ENCODE measurements at regions not wholly inside any gene's neighbourhood (a gene's known extent, or its start where the extent isn't known, plus 50 kb on each side); places are given as distances from the start of the nearest gene placed in this dataset.
A peak's percentile ranks its signal among the peaks of the same experiment; 100 is the strongest.

GRCh38 chr12:58540480-58541299 lies 379.6 kb downstream of the LRIG3 start:
- peak; percentile 29 for DNase-seq

DNA sequence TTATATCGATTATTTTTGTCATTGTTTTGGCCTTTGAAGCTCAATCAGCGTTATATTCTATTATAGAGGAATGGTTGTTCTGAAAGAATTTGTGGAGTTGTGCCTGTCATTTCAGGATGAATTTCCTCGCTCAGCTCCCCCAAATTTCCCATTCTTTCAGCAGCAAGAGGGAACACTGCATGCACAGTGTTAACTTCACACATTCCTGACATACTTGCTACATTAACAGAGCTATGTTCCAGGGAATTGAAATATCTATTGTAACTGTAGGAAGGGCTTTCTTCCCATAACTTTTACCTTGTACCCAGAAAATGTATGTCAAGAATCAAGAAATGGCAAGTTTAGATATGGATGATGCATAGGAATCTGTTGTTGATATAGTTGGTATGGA lies 379.0 kb downstream of the LRIG3 start:
- DNase-seq = no peak

- DNase-seq = no peak
Observed at GRCh38 chr12:58544281-58544680, 376.0 kb downstream of the LRIG3 start.

DNA sequence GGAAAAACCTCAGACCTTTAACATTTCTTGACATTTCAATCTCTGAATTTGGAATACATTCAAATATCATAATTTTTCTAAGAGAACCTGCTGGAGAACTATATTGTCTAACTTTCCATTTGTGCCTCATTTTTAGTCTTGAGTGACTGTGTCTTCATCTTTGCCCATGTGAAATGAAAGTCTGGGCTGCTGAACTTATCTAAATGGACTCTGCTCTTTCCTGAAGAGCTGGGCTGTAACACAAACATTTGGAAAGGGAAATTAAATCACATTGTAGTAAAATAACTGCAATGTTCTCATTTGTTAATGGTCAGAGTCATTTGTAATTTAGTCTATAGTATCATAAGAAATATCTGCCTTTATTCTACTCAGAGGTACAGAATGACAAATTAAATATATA lies 373.1 kb downstream of the LRIG3 start:
- no peak for DNase-seq

- no peak for DNase-seq
Observed at GRCh38 chr12:58548801-58549200, 371.5 kb downstream of the LRIG3 start.

DNA sequence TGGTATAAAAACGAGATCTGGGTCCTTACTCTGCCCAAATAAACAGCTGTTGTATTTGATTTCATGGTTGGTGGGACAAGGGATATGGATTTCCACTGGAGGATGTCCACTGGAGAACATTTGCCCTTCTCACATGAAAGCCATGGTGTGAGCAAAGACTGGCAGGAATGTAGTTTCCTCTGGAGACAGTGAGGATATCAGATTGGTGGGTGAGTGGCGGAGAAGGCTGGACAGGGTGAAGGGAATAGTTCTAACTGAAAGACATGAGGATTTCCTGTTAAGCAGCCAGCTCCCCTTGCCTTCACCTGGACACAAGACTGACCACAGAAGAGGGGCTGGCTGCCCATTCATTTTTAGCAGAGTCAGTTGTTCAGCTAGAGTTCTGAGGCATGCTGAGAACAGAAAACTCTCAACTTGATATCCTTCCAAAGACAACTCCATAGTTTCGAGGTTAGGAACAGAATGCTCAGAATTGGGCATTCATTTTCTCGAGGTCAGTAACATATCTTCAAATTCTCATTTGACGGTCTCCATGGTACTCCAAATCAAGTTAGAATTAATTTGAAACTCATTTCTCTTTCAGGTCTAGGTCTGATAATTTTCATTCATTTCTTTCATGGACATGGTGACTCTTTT lies 365.7 kb downstream of the LRIG3 start:
- no peak for DNase-seq

DNA sequence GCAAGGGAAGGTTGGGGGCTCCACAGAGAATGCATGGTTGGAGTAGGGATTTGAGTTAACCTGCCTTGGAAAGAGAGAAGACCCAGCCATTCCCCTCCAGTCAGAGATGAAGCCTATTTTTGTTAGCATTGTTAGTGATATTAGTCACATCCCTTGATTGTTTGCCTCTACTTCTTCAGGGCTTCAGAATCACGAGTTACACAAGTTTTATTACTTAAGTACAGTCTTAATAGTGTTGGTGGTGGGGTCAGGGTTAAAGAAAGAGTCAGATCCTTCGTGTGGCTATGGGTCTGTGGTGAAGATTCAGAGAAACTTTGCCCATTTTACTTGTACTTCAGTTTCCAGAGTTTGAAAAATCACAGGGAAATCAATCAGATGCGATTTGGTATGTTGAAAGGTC lies 363.1 kb downstream of the LRIG3 start:
- no peak for DNase-seq

DNA sequence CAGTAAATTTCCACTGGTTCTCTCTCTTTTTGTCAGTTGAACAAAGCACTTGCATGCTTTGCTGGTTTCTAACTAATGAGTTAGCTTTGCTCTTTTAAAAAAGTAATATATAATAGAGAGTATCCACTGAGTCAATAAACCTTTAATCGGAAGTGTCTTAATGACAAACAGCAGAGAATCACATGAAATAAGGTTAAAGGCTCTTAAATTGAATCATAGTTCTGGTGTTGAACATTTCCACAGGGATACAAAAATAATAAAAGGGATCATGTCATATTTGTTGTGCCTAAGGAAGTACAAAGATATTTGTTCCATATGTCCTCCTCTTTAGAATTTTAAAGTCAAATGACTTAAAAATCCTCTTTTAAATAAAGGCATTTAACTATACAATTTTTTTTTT lies 362.6 kb downstream of the LRIG3 start:
- DNase-seq = no peak

- DNase-seq = no peak
Observed at GRCh38 chr12:58563621-58564020, 356.7 kb downstream of the LRIG3 start.

DNA sequence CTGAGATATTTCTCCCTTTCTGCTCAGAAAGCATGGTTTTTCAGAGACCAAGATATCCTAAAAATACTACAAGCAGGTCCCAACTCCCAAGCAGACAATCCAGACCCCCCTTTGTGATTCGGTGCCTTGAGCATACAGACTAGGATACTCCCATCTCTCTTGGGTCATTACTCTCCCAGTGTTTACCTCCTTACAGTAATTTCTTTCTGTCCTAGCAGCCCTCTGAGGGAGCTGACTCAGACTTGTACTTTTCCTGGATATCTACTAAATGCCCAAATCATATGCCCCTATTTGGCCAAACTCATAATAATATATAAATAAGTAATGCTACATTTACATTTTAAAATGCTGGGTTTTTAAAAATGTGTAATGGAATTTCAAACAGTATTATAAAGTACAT lies 355.6 kb downstream of the LRIG3 start:
- DNase-seq = no peak

DNA sequence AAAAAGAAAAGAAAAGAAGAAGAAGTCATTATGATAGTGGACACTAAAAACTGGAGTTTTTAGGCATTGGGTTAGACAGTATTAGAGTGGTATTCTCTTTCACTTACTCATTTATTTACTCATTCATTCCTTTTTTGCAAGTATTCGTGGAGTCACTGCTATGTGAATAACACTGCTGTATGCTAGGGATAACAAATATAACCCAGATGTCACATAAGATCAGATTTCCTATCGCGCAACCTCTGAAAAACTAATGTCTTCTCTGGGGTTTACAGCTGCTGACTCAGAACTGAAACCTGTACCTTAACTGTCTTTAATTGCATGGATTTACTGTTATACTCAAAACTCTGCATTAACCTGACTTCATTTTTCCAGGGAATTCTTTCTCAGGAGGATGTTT lies 353.7 kb downstream of the LRIG3 start:
- DNase-seq = no peak

- no peak for DNase-seq
Observed at GRCh38 chr12:58567189-58567588, 353.1 kb downstream of the LRIG3 start.

- no peak for DNase-seq
Observed at GRCh38 chr12:58570411-58570810, 349.9 kb downstream of the LRIG3 start.

- no peak for DNase-seq
Observed at GRCh38 chr12:58575256-58575655, 345.0 kb downstream of the LRIG3 start.

- DNase-seq = no peak
Observed at GRCh38 chr12:58576081-58576480, 344.2 kb downstream of the LRIG3 start.

GRCh38 chr12:58576916-58577315 lies 343.4 kb downstream of the LRIG3 start:
- no peak for DNase-seq

GRCh38 chr12:58580095-58580494 lies 340.2 kb downstream of the LRIG3 start:
- no peak for DNase-seq

- DNase-seq = no peak
Observed at GRCh38 chr12:58583529-58583928, 336.8 kb downstream of the LRIG3 start.

- DNase-seq = no peak
Observed at GRCh38 chr12:58583940-58584339, 336.4 kb downstream of the LRIG3 start.

GRCh38 chr12:58584880-58585279 lies 335.4 kb downstream of the LRIG3 start:
- DNase-seq = no peak

GRCh38 chr12:58586762-58587161 lies 333.5 kb downstream of the LRIG3 start:
- DNase-seq = no peak

- no peak for DNase-seq
Observed at GRCh38 chr12:58588770-58589169, 331.5 kb downstream of the LRIG3 start.

- no peak for DNase-seq
Observed at GRCh38 chr12:58592475-58593207, 327.7 kb downstream of the LRIG3 start.
